ENCODE measurements at regions not wholly inside any gene's neighbourhood (a gene's known extent, or its start where the extent isn't known, plus 50 kb on each side); places are given as distances from the start of the nearest gene placed in this dataset.

GRCh38 chr2:191526536-191526935 is 151.4 kb upstream of the NABP1 start:
- Histone ChIP-seq H3K36me3 (no peaks in the 10 kb centered on the region), H3K27me3 (ENCODE audit: low read depth) (no peaks in the 10 kb centered on the region), H3K4me1 (no peaks in the 10 kb centered on the region), H3K27ac (replicated peaks) (no peak overlapping the region), H3K4me3 (no peak overlapping the region), H3K9me3 (replicated peaks) (no peaks in the 10 kb centered on the region)
- DNase-seq = no peak
- no peak for TF ChIP-seq CTCF (IDR thresholded peaks at IDR 0.05; ENCODE audit: borderline replicate concordance)
- intact Hi-C loops (cut with micrococcal nuclease) = loop anchor here (10.0 kb wide), 1 partner anchor 472 kb away; no protein-coding TSS in a partner anchor

- Histone ChIP-seq H3K9me3 (replicated peaks) (no peaks in the 10 kb centered on the region), H3K27me3 (ENCODE audit: low read depth) (no peaks in the 10 kb centered on the region), H3K27ac (replicated peaks) (no peak overlapping the region), H3K4me3 (no peak overlapping the region), H3K36me3 (no peaks in the 10 kb centered on the region), H3K4me1 (no peaks in the 10 kb centered on the region)
- TF ChIP-seq CTCF (IDR thresholded peaks at IDR 0.05; ENCODE audit: borderline replicate concordance) = no peak
- no peak for DNase-seq
- intact Hi-C loops (cut with micrococcal nuclease) = loop anchor here (10.0 kb wide), 1 partner anchor 472 kb away; no protein-coding TSS in a partner anchor
Measured at GRCh38 chr2:191526953-191527556, 150.9 kb upstream of the NABP1 start.

DNA sequence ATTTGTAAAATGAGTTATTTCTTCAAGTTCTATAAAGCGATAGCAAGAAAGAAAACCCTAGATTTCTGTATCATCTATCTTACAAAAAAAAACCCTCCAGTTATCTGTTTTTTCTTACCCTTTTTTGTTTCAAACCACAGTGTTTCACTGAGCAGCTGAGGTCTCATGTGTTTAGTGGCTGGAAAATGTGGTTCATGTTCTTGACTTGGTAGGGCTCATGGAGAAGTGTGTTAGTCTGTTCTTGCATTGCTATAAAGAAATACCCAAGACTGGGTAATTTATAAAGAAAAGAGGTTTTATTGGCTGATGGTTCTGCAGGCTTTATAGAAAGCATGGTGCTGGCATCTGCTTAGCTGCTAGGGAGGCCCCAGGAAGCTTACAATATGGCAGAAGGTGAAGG is 147.3 kb upstream of the NABP1 start:
- H3K36me3 ChIP-seq = no peaks in the 10 kb centered on the region
- H3K4me3 ChIP-seq = no peak overlapping the region
- H3K27me3 ChIP-seq (ENCODE audit: low read depth) = no peaks in the 10 kb centered on the region
- no peak for DNase-seq
- H3K27ac ChIP-seq (replicated peaks) = no peak overlapping the region
- H3K9me3 ChIP-seq (replicated peaks) = no peaks in the 10 kb centered on the region
- no peaks in the 10 kb centered on the region for H3K4me1 ChIP-seq
- TF ChIP-seq CTCF (IDR thresholded peaks at IDR 0.05; ENCODE audit: borderline replicate concordance) = no peak
- intact Hi-C loops (cut with micrococcal nuclease) = no loop called here

DNA sequence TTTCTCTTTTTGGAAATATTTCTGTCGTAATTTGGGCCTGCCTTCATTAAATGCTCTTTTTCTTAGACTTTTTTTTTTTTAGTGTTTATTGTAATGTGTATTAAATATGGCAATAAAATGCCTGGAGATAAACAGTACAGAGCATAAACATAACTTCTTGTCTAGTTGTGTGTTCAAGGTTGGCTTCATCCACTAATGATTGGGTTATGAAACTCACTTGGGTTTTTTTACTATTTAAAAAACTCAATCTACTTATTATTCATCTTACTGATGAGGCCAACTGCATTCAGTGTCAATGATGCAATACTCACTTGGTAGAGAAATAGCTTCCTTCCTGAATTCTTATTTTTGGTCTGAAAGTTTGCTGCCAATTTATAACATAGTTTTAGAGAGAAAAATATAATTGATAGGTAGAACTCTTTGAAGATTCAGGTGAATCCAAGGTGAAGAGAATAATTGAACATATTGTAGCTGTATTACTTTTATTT is 144.2 kb upstream of the NABP1 start:
- Histone ChIP-seq H3K36me3 (no peaks in the 10 kb centered on the region), H3K9me3 (replicated peaks) (no peaks in the 10 kb centered on the region), H3K4me3 (no peak overlapping the region), H3K27me3 (ENCODE audit: low read depth) (peaks cover 4% of the 10 kb centered on the region), H3K4me1 (no peaks in the 10 kb centered on the region), H3K27ac (replicated peaks) (no peak overlapping the region)
- no peak for TF ChIP-seq CTCF (IDR thresholded peaks at IDR 0.05; ENCODE audit: borderline replicate concordance)
- no peak for DNase-seq
- intact Hi-C loops (cut with micrococcal nuclease) = no loop called here

DNA sequence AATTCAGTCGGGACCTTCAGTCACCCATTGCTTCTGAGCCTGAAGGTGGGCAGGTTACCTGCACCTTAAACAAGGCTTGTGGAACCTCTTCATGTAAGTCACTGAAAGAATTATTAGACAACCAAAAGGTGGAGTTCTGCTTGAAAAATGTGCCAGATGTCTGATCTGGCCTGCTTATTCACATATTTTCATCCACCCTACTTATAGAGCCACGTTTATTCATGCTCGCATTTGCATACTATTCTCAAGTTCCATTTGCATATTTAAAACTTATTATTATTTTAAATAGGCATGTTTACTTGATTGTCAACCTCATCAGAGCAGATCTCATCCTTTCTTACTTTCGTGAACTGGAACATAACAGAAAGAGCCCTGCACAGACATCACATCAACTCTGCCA is 140.0 kb upstream of the NABP1 start:
- H3K4me3 ChIP-seq = no peak overlapping the region
- intact Hi-C loops (cut with micrococcal nuclease) = no loop called here
- H3K27ac ChIP-seq (replicated peaks) = no peak overlapping the region
- no peaks in the 10 kb centered on the region for H3K9me3 ChIP-seq (replicated peaks)
- no peak for DNase-seq
- no peaks in the 10 kb centered on the region for H3K36me3 ChIP-seq
- TF ChIP-seq CTCF (IDR thresholded peaks at IDR 0.05; ENCODE audit: borderline replicate concordance) = no peak
- peaks cover 4% of the 10 kb centered on the region for H3K27me3 ChIP-seq (ENCODE audit: low read depth)
- H3K4me1 ChIP-seq = no peaks in the 10 kb centered on the region
